ENCODE measurements at regions not wholly inside any gene's neighbourhood (a gene's known extent, or its start where the extent isn't known, plus 50 kb on each side); places are given as distances from the start of the nearest gene placed in this dataset.

DNA sequence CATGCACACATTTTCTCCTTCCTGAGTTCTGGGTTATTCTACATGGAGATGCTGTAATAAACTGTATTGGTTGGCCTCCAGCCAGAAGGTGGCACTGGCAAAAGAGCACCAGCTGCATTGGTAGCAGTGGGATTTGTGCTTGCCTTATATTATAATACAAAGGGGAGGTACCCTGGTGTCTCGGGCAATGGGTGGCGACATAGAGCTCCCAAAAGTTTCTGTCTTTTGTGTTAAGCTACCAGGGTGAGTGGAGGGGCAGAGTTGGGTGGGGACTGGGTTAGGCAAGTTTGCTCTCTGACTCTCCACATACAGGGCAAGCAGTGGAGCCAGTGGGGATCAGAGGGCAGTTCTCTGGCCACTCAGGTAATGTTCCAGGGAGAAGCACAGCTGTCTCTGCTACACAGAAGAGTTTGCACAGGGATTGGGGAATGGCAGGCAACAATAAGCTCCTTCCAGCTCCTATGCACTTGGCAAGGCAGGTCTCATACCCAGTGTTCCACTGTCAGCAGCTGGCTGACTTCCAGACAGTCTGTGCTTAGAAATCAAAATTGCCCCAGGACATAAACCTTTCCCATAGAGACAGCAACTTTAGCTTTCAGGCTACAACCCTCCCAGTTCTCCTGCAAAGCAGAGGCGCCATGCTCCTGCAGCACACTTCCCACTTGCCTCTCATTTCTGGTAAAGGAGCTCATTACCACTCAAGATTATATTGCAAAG lies 463.9 kb upstream of the PCDH7 start:
- TF ChIP-seq, protein P1, sequence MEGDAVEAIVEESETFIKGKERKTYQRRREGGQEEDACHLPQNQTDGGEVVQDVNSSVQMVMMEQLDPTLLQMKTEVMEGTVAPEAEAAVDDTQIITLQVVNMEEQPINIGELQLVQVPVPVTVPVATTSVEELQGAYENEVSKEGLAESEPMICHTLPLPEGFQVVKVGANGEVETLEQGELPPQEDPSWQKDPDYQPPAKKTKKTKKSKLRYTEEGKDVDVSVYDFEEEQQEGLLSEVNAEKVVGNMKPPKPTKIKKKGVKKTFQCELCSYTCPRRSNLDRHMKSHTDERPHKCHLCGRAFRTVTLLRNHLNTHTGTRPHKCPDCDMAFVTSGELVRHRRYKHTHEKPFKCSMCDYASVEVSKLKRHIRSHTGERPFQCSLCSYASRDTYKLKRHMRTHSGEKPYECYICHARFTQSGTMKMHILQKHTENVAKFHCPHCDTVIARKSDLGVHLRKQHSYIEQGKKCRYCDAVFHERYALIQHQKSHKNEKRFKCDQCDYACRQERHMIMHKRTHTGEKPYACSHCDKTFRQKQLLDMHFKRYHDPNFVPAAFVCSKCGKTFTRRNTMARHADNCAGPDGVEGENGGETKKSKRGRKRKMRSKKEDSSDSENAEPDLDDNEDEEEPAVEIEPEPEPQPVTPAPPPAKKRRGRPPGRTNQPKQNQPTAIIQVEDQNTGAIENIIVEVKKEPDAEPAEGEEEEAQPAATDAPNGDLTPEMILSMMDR (IDR thresholded peaks at IDR 0.05), result no peak
- TF ChIP-seq POLR2A (IDR thresholded peaks at IDR 0.05) (no peak), EP300 (IDR thresholded peaks at IDR 0.05) (no peak), POLR2AphosphoS5 (IDR thresholded peaks at IDR 0.05) (no peak)

Measured in suprapubic skin (tissue), 4 donors.